Umbilical cord (tissue), 1 donor: ENCODE measurements at regions not wholly inside any gene's neighbourhood (a gene's known extent, or its start where the extent isn't known, plus 50 kb on each side); places are given as distances from the start of the nearest gene placed in this dataset.

Source experiments
- DNase-seq: peaks from one replicate; pipeline ENCODE4 v3.0.0-alpha.2; 2015; ENCODE audit warnings: low spot score

- DNase-seq: no peak
Observed at GRCh38 chr4:128359422-128359821, 71.8 kb upstream of the PGRMC2 start.

GRCh38 chr4:128358913-128359279, 71.3 kb upstream of the PGRMC2 start:
- no peak for DNase-seq

- peak; percentile 86 for DNase-seq
Observed at GRCh38 chr4:128358231-128358912, 70.8 kb upstream of the PGRMC2 start.

GRCh38 chr4:128357286-128357685, 69.7 kb upstream of the PGRMC2 start:
- no peak for DNase-seq

- DNase-seq: no peak
Observed at GRCh38 chr4:128355305-128355704, 67.7 kb upstream of the PGRMC2 start.

GRCh38 chr4:128354205-128354821, 66.7 kb upstream of the PGRMC2 start:
- peak; percentile 58 for DNase-seq

- no peak for DNase-seq
Observed at GRCh38 chr4:128353791-128354190, 66.2 kb upstream of the PGRMC2 start.

GRCh38 chr4:128351502-128351901, 63.9 kb upstream of the PGRMC2 start:
- DNase-seq: no peak

- no peak for DNase-seq
Observed at GRCh38 chr4:128350449-128351045, 62.9 kb upstream of the PGRMC2 start.

- DNase-seq: no peak
Observed at GRCh38 chr4:128349921-128350320, 62.3 kb upstream of the PGRMC2 start.

GRCh38 chr4:128347930-128348660, 60.5 kb upstream of the PGRMC2 start:
- DNase-seq: no peak

- no peak for DNase-seq
Observed at GRCh38 chr4:128347175-128347868, 59.7 kb upstream of the PGRMC2 start.

- no peak for DNase-seq
Observed at GRCh38 chr4:128346054-128346716, 58.6 kb upstream of the PGRMC2 start.

- DNase-seq: no peak
Observed at GRCh38 chr4:128345650-128346049, 58.0 kb upstream of the PGRMC2 start.

- DNase-seq: no peak
Observed at GRCh38 chr4:128342762-128343161, 55.1 kb upstream of the PGRMC2 start.

- no peak for DNase-seq
Observed at GRCh38 chr4:128341634-128342033, 54.0 kb upstream of the PGRMC2 start.

GRCh38 chr4:128338634-128339355, 51.2 kb upstream of the PGRMC2 start:
- DNase-seq: no peak

GRCh38 chr4:128337863-128338262, 50.2 kb upstream of the PGRMC2 start:
- DNase-seq: no peak
